KBM-7 (cell line): ENCODE measurements at regions not wholly inside any gene's neighbourhood (a gene's known extent, or its start where the extent isn't known, plus 50 kb on each side); places are given as distances from the start of the nearest gene placed in this dataset.

Experiments used
- DNase-seq: peaks from one replicate; pipeline ENCODE4 v3.0.0-alpha.2; 2015
- in situ Hi-C: fragments of 300-500 bp; cut with MboI; formaldehyde crosslinking; loops from 2 replicates; pipeline ENCODE4 v1.14.3; 2020; ENCODE audit warnings: low sequenced_read_pairs, low pct_unique_long_range_greater_than_20kb, mixed read lengths

GRCh38 chr16:73301984-73302383, 254.1 kb upstream of the ZFHX3 start:
- no peak for DNase-seq
- in situ Hi-C loops, result no loop called here

- in situ Hi-C loops, result no loop called here
Measured at GRCh38 chr16:73299346-73299745, 251.4 kb upstream of the ZFHX3 start.

GRCh38 chr16:73298562-73298961, 250.6 kb upstream of the ZFHX3 start:
- no peak for DNase-seq
- in situ Hi-C loops, result no loop called here

More at GRCh38 chr16:73299346-73299745, 251.4 kb upstream of the ZFHX3 start:
- no peak for DNase-seq

GRCh38 chr16:73290258-73290657, 242.3 kb upstream of the ZFHX3 start:
- DNase-seq, result no peak
- in situ Hi-C loops, result no loop called here

- in situ Hi-C loops, result no loop called here
- no peak for DNase-seq
Measured at GRCh38 chr16:73289232-73289631, 241.3 kb upstream of the ZFHX3 start.

- in situ Hi-C loops, result no loop called here
- no peak for DNase-seq
Measured at GRCh38 chr16:73288520-73288919, 240.6 kb upstream of the ZFHX3 start.

- DNase-seq, result no peak
- in situ Hi-C loops, result no loop called here
Measured at GRCh38 chr16:73287859-73288405, 240.0 kb upstream of the ZFHX3 start.

GRCh38 chr16:73286346-73287267, 238.7 kb upstream of the ZFHX3 start:
- no peak for DNase-seq
- in situ Hi-C loops, result no loop called here

- DNase-seq, result no peak
- in situ Hi-C loops, result no loop called here
Measured at GRCh38 chr16:73285436-73286201, 237.7 kb upstream of the ZFHX3 start.

GRCh38 chr16:73280388-73280787, 232.5 kb upstream of the ZFHX3 start:
- no peak for DNase-seq

GRCh38 chr16:73279451-73279850, 231.5 kb upstream of the ZFHX3 start:
- in situ Hi-C loops, result no loop called here

More at GRCh38 chr16:73280388-73280787, 232.5 kb upstream of the ZFHX3 start:
- in situ Hi-C loops, result no loop called here

GRCh38 chr16:73277071-73277470, 229.1 kb upstream of the ZFHX3 start:
- in situ Hi-C loops, result no loop called here

More at GRCh38 chr16:73279451-73279850, 231.5 kb upstream of the ZFHX3 start:
- no peak for DNase-seq

GRCh38 chr16:73275448-73275847, 227.5 kb upstream of the ZFHX3 start:
- in situ Hi-C loops, result no loop called here

More at GRCh38 chr16:73277071-73277470, 229.1 kb upstream of the ZFHX3 start:
- no peak for DNase-seq

GRCh38 chr16:73275024-73275423, 227.1 kb upstream of the ZFHX3 start:
- in situ Hi-C loops, result no loop called here
- no peak for DNase-seq

More at GRCh38 chr16:73275448-73275847, 227.5 kb upstream of the ZFHX3 start:
- no peak for DNase-seq

- in situ Hi-C loops, result no loop called here
- no peak for DNase-seq
Measured at GRCh38 chr16:73274140-73274539, 226.2 kb upstream of the ZFHX3 start.

GRCh38 chr16:73268366-73268993, 220.6 kb upstream of the ZFHX3 start:
- DNase-seq, result no peak
- in situ Hi-C loops, result no loop called here

GRCh38 chr16:73265935-73266334, 218.0 kb upstream of the ZFHX3 start:
- in situ Hi-C loops, result no loop called here
- no peak for DNase-seq

- no peak for DNase-seq
- in situ Hi-C loops, result no loop called here
Measured at GRCh38 chr16:73265124-73265837, 217.4 kb upstream of the ZFHX3 start.

GRCh38 chr16:73262931-73263330, 215.0 kb upstream of the ZFHX3 start:
- in situ Hi-C loops, result no loop called here
- no peak for DNase-seq
